KMS-11 (cell line): ENCODE measurements at regions not wholly inside any gene's neighbourhood (a gene's known extent, or its start where the extent isn't known, plus 50 kb on each side); places are given as distances from the start of the nearest gene placed in this dataset.

Experiments
- H2AFZ ChIP-seq: fragments of 200-600 bp; sonication (generic); 2 replicates; pipeline ENCODE4 v1.6.1; 2016; ENCODE audit warnings: antibody characterized with exemption, mixed run types, low read depth
- H3K27ac ChIP-seq: fragments of 200-600 bp; sonication (generic); 2 replicates; pipeline ENCODE4 v1.6.1; 2016; ENCODE audit warnings: mild to moderate bottlenecking, mixed run types
- H3K27me3 ChIP-seq: fragments of 200-600 bp; sonication (generic); 2 replicates; pipeline ENCODE4 v1.6.1; 2017; ENCODE audit warnings: mild to moderate bottlenecking, low read depth, mixed run types, moderate library complexity; ENCODE audit not compliant: insufficient read depth
- H3K36me3 ChIP-seq: fragments of 200-600 bp; sonication (generic); 2 replicates; pipeline ENCODE4 v1.6.1; 2017; ENCODE audit warnings: mild to moderate bottlenecking, mixed run types; ENCODE audit not compliant: insufficient read depth
- H3K4me1 ChIP-seq: fragments of 200-600 bp; sonication (generic); 2 replicates; pipeline ENCODE4 v1.6.1; 2016; ENCODE audit warnings: mild to moderate bottlenecking, low read depth, mixed run types; ENCODE audit not compliant: poor library complexity, severe bottlenecking
- H3K4me2 ChIP-seq: fragments of 200-600 bp; sonication (generic); 2 replicates; pipeline ENCODE4 v1.7.0; 2016; ENCODE audit warnings: mild to moderate bottlenecking, mixed run types
- H3K4me3 ChIP-seq: fragments of 200-600 bp; sonication (generic); IDR thresholded peaks from 2 replicates; pipeline ENCODE4 v1.6.1; 2017; ENCODE audit warnings: low read depth, low read length, mixed read lengths; ENCODE audit not compliant: insufficient read depth
- H3K79me2 ChIP-seq: fragments of 200-600 bp; sonication (generic); 2 replicates; pipeline ENCODE4 v1.6.1; 2016; ENCODE audit warnings: low read depth, mixed run types; ENCODE audit not compliant: insufficient read depth
- H3K9ac ChIP-seq: fragments of 200-600 bp; sonication (generic); 2 replicates; pipeline ENCODE4 v1.6.1; 2016; ENCODE audit warnings: mild to moderate bottlenecking, mixed run types
- H4K20me1 ChIP-seq: fragments of 200-600 bp; sonication (generic); 2 replicates; pipeline ENCODE4 v1.6.1; 2016; ENCODE audit warnings: mild to moderate bottlenecking, mixed run types; ENCODE audit not compliant: insufficient read depth
- CTCF ChIP-seq: fragments of 200-600 bp; sonication (generic); conservative IDR thresholded peaks from 2 replicates; pipeline ENCODE4 v1.6.1; 2017; ENCODE audit warnings: low read depth, mild to moderate bottlenecking, antibody characterized with exemption, low read length, moderate library complexity, mixed read lengths

GRCh38 chr19:28583713-28584112, 629.2 kb downstream of the UQCRFS1 start:
- H3K27ac ChIP-seq: no peak overlapping the region
- no peaks in the 10 kb centered on the region for H3K36me3 ChIP-seq
- peaks cover 9% of the 10 kb centered on the region for H3K4me1 ChIP-seq
- H3K4me2 ChIP-seq: no peak overlapping the region
- TF ChIP-seq CTCF: no peak
- no peak overlapping the region for H3K9ac ChIP-seq
- no peaks in the 10 kb centered on the region for H3K79me2 ChIP-seq
- no peaks in the 10 kb centered on the region for H3K27me3 ChIP-seq
- no peak overlapping the region for H3K4me3 ChIP-seq
- H4K20me1 ChIP-seq: no peaks in the 10 kb centered on the region
- no peak overlapping the region for H2AFZ ChIP-seq

GRCh38 chr19:28583242-28583641, 629.7 kb downstream of the UQCRFS1 start:
- peaks cover 4% of the 10 kb centered on the region for H3K4me1 ChIP-seq
- H2AFZ ChIP-seq: no peak overlapping the region
- no peak for TF ChIP-seq CTCF
- H3K79me2 ChIP-seq: no peaks in the 10 kb centered on the region
- H4K20me1 ChIP-seq: no peaks in the 10 kb centered on the region
- H3K9ac ChIP-seq: no peak overlapping the region
- no peak overlapping the region for H3K4me2 ChIP-seq
- H3K27me3 ChIP-seq: no peaks in the 10 kb centered on the region
- H3K27ac ChIP-seq: no peak overlapping the region
- H3K36me3 ChIP-seq: no peaks in the 10 kb centered on the region
- H3K4me3 ChIP-seq: no peak overlapping the region

- Histone ChIP-seq H3K4me3 (no peak overlapping the region), H3K4me2 (no peak overlapping the region), H3K27me3 (no peaks in the 10 kb centered on the region), H3K4me1 (no peaks in the 10 kb centered on the region), H4K20me1 (no peaks in the 10 kb centered on the region), H3K27ac (no peak overlapping the region), H3K79me2 (no peaks in the 10 kb centered on the region), H3K9ac (no peak overlapping the region), H3K36me3 (no peaks in the 10 kb centered on the region), H2AFZ (no peak overlapping the region)
- no peak for TF ChIP-seq CTCF
Observed at GRCh38 chr19:28582796-28583195, 630.2 kb downstream of the UQCRFS1 start.

- no peaks in the 10 kb centered on the region for H3K36me3 ChIP-seq
- H3K9ac ChIP-seq: no peak overlapping the region
- H3K4me3 ChIP-seq: no peak overlapping the region
- H3K27ac ChIP-seq: no peak overlapping the region
- H4K20me1 ChIP-seq: no peaks in the 10 kb centered on the region
- no peaks in the 10 kb centered on the region for H3K27me3 ChIP-seq
- no peak overlapping the region for H3K4me2 ChIP-seq
- no peak for TF ChIP-seq CTCF
- peaks cover 2% of the 10 kb centered on the region for H3K4me1 ChIP-seq
- H2AFZ ChIP-seq: no peak overlapping the region
- no peaks in the 10 kb centered on the region for H3K79me2 ChIP-seq
Observed at GRCh38 chr19:28582344-28582743, 630.6 kb downstream of the UQCRFS1 start.

- Histone ChIP-seq H3K27me3 (no peaks in the 10 kb centered on the region), H3K4me2 (no peak overlapping the region), H3K79me2 (no peaks in the 10 kb centered on the region), H3K27ac (no peak overlapping the region), H3K4me1 (peaks cover 7% of the 10 kb centered on the region), H4K20me1 (no peaks in the 10 kb centered on the region), H2AFZ (no peak overlapping the region), H3K36me3 (no peaks in the 10 kb centered on the region), H3K4me3 (no peak overlapping the region), H3K9ac (no peak overlapping the region)
- no peak for TF ChIP-seq CTCF
Observed at GRCh38 chr19:28581468-28581770, 631.5 kb downstream of the UQCRFS1 start.
